Small intestine (tissue), 7 donors: ENCODE measurements at regions not wholly inside any gene's neighbourhood (a gene's known extent, or its start where the extent isn't known, plus 50 kb on each side); places are given as distances from the start of the nearest gene placed in this dataset.

Source experiments
- DNase-seq, 2 donors: peaks; one replicate each; pipeline versions ENCODE4 v3.0.0 to v3.0.0-alpha.2; 2013
- FAIRE-seq: peaks from 2 replicates; lab custom pipeline; 2012; peaks lifted over from hg19 to GRCh38; lab: Jason Lieb, UNC
- H3K27ac ChIP-seq, 3 donors: one replicate each; pipeline ENCODE4 v1.5.1; 2013; ENCODE audit warnings: low read length in 2 of 3, mild to moderate bottlenecking in 2 of 3, control low read depth in 1 of 3, inconsistent platforms in 1 of 3, low read depth in 1 of 3, moderate library complexity in 1 of 3
- H3K27me3 ChIP-seq, 3 donors: one replicate each; pipeline ENCODE4 v1.6.1; 2013; ENCODE audit warnings: low read length in 3 of 3, inconsistent platforms in 1 of 3; ENCODE audit not compliant: control insufficient read depth in 3 of 3, insufficient read depth in 3 of 3
- H3K36me3 ChIP-seq, 3 donors: one replicate each; pipeline ENCODE4 v1.6.1; 2013; ENCODE audit warnings: low read length in 3 of 3, inconsistent platforms in 1 of 3, low read depth in 1 of 3, mild to moderate bottlenecking in 1 of 3, moderate library complexity in 1 of 3; ENCODE audit not compliant: control insufficient read depth in 3 of 3, insufficient read depth in 2 of 3
- H3K4me1 ChIP-seq, 3 donors: one replicate each; pipeline ENCODE4 v1.6.1; 2013; ENCODE audit warnings: low read length in 2 of 3, inconsistent platforms in 1 of 3, low read depth in 1 of 3, mild to moderate bottlenecking in 1 of 3, moderate library complexity in 1 of 3; ENCODE audit not compliant: control insufficient read depth in 3 of 3, insufficient read depth in 2 of 3
- H3K4me3 ChIP-seq, 3 donors: one replicate each; pipeline ENCODE4 v1.5.1; 2013; ENCODE audit warnings: low read length in 3 of 3, control low read depth in 1 of 3, inconsistent platforms in 1 of 3, low read depth in 1 of 3, mild to moderate bottlenecking in 1 of 3, moderate library complexity in 1 of 3
- H3K9me3 ChIP-seq, 2 donors: one replicate each; pipeline ENCODE4 v1.6.1; 2013; ENCODE audit warnings: low read depth in 1 of 2, low read length in 1 of 2; ENCODE audit not compliant: control insufficient read depth in 2 of 2, insufficient read depth in 1 of 2
- WGBS, 3 donors: extraction: QIAGEN DNeasy Blood & Tissue Kit; methylation state at CpG; one replicate each; pipeline ENCODE4 v1.1.7; 2013; 5-methylcytosine and 5-hydroxymethylcytosine counted together
- donor health status: healthy with polysubstance abuse.
- donor health status: control.
- donor health status: control.
- donor health status: Bipolar disorder and iron deficiency.
- donor health status: healthy.

DNA sequence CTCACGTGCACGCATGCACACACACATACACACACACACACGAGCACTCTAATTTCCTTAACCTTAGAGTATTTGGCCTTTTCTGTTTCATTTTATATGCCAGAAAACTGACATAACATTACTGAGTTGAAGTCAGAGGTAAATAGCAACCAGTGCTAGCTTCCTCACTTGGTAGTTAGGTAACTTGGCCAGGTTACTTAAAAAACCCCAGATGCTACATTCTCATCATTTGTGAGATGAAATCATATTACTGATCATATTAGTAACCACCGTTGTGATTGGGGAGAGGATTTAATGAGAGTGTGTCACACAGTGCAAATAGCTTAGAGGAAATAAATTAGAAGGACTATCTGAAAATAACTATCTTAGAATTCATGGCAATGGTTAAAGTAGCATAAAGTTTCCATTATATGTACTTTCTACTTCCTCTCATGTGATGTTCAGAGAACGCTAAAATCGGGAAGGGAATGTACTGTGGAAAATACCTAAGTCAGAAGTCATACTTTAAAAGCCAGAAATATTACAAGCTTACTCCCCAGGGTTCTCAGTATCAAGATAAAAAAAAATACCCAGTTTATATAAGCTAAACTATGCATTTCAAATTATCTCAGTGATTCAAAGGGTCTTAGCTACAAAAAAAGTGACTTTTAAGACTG, 120.5 kb downstream of the TUSC1 start:
- Histone ChIP-seq H3K27ac (no peak overlapping the region), H3K27me3 (no peaks in the 10 kb centered on the region), H3K4me1 (no peaks in the 10 kb centered on the region), H3K36me3 (no peaks in the 10 kb centered on the region), H3K9me3 (no peaks in the 10 kb centered on the region), H3K4me3 (no peak overlapping the region)
- no peak for DNase-seq
- no peak for FAIRE-seq
- 69 to 72% (median 69%) methylated on average over 6 of the region's 6 CpGs for WGBS, 3 donors

DNA sequence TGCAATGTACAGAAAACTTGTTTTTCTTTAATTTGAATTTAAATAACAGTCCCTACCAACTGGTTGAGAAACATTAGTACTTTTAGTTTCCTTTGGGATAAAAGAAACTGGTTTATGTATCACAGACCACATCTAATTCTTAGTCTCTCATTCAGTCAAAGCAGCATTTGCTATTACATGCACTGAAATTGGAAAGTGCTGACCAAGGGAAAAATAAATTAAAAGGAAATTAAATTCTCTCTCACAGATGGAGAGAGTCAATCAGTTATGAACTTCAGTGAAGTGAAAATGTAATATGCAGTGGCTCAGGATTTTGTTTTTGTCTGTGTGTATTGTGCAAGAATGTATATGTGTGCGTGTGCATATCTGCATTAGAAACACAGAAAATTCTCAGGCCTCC, 121.7 kb downstream of the TUSC1 start:
- WGBS, 3 donors: 74 to 84% (median 84%) methylated on average over 1 of the region's 1 CpG
- FAIRE-seq (no peak), DNase-seq (no peak)
- no peaks in the 10 kb centered on the region for H3K36me3 ChIP-seq
- H3K4me3 ChIP-seq: no peak overlapping the region
- H3K27ac ChIP-seq: no peak overlapping the region
- H3K4me1 ChIP-seq: no peaks in the 10 kb centered on the region
- H3K9me3 ChIP-seq: no peaks in the 10 kb centered on the region
- H3K27me3 ChIP-seq: no peaks in the 10 kb centered on the region

DNA sequence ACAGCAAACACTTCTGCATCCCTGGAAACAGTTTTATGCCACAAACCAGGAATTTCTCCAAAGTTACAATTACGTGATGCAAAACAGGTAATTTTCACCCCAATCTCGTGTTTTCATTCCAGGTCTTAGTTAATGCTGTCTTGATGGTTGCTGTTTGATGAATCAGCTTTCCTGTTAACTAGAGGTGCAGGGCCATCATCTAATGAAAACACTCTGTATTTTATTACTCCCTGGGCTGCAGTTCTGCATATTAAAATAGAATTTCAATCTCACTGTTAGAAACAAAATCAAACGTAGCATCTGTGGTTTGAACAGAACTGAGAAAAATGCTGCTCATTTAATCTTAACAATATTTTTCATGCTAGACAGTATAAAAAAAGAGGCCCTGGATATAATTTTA, 129.4 kb downstream of the TUSC1 start:
- Histone ChIP-seq H3K36me3 (no peaks in the 10 kb centered on the region), H3K4me3 (no peak overlapping the region), H3K4me1 (no peaks in the 10 kb centered on the region), H3K9me3 (no peaks in the 10 kb centered on the region), H3K27ac (no peak overlapping the region), H3K27me3 (no peaks in the 10 kb centered on the region)
- FAIRE-seq: no peak
- no peak for DNase-seq
- 71 to 87% (median 73%) methylated on average over 3 of the region's 3 CpGs for WGBS, 3 donors

DNA sequence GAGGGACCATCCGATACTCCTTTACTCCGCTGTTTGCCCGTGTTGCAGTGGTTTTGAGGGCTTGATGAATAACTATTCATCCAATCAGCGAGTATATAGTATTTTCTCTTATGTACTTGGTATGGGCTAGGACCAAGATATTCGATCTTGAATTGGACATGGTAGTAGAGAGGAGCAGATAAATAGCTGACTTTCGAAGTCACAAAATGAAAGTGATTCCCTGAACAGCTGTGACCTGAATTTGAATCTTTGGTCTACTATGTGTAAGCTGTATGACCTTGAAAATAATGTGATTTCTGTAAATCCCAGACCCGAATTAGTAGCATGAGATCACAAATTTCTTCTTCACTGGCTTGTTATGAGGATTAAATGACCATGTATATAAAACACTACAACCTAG, 134.4 kb downstream of the TUSC1 start:
- WGBS, 3 donors: 81 to 86% (median 82%) methylated on average over 7 of the region's 7 CpGs
- FAIRE-seq: no peak

DNA sequence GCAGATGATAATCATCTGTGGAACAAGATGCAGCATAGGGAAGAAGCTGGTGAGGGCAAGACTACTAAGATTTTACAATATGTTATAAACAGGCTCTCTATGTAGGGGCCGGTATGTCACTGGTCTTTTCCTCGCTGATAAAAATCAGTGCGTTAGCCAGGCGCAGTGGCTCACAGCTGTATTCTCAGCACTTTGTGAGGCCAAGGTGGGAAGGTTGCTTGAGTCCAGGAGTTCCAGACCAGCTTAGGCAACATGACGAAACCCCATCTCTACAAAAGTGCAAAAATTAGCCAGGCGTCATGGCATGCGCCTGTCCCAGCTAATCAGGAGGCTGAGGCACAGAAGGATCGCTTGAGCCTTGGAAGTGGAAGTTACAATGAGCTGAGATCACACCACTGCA, 135.9 kb downstream of the TUSC1 start:
- WGBS, 3 donors: 83 to 86% (median 83%) methylated on average over 8 of the region's 8 CpGs
- no peaks in the 10 kb centered on the region for H3K9me3 ChIP-seq
- no peak overlapping the region for H3K27ac ChIP-seq
- no peak for DNase-seq
- FAIRE-seq: no peak
- H3K4me3 ChIP-seq: no peak overlapping the region
- H3K4me1 ChIP-seq: no peaks in the 10 kb centered on the region
- no peaks in the 10 kb centered on the region for H3K36me3 ChIP-seq
- H3K27me3 ChIP-seq: no peaks in the 10 kb centered on the region

More for the DNA sequence above, 134.4 kb downstream of the TUSC1 start:
- no peak overlapping the region for H3K27ac ChIP-seq
- no peaks in the 10 kb centered on the region for H3K4me1 ChIP-seq
- H3K27me3 ChIP-seq: no peaks in the 10 kb centered on the region
- no peak overlapping the region for H3K4me3 ChIP-seq
- no peak for DNase-seq
- no peaks in the 10 kb centered on the region for H3K36me3 ChIP-seq
- H3K9me3 ChIP-seq: no peaks in the 10 kb centered on the region

DNA sequence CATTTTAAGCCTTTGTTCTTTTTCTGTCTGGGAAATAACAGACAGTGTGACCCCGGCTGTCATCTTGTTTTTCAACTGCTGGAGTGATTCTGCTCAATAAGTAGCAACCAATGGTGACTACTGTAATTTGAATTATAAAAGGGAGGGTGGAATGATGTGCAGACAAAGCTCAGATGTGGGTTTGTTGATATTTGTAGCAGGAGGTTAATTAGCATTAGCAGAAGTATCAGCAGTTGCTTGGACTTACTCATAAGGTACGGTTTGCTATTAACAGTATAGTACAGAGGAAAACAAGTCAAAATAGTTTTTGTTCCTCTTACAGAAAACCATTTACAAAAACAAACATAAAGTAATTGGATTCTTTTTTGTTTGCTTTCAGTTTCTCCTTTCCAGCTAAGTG, 140.4 kb downstream of the TUSC1 start:
- H3K4me1 ChIP-seq: no peaks in the 10 kb centered on the region
- no peak overlapping the region for H3K27ac ChIP-seq
- DNase-seq (no peak), FAIRE-seq (no peak)
- 31 to 51% (median 45%) methylated on average over 2 of the region's 2 CpGs for WGBS, 3 donors
- no peak overlapping the region for H3K4me3 ChIP-seq
- no peaks in the 10 kb centered on the region for H3K36me3 ChIP-seq
- no peaks in the 10 kb centered on the region for H3K27me3 ChIP-seq
- no peaks in the 10 kb centered on the region for H3K9me3 ChIP-seq

DNA sequence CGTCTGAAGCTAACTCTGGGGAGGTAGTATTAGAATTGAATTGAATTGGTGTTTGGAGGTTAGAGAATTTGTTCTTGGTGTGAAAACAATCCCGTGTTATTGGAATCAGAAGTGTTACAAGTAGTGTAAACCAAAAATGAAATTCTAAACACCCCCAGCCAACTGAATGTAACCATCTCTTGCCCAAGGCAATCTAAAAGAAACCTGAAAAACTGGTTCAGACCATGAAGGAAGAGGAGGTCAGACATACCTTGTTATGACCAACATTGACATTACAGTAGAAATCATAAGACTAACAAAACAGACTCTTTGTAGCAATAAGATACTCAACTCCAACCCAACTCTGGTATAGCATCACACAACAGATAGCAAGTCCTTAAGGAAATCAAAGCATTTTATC, 159.0 kb downstream of the TUSC1 start:
- no peak for FAIRE-seq
- no peak overlapping the region for H3K4me3 ChIP-seq
- WGBS, 3 donors: 70 to 81% (median 76%) methylated on average over 2 of the region's 2 CpGs
- no peak for DNase-seq
- H3K27ac ChIP-seq: no peak overlapping the region
- H3K36me3 ChIP-seq: no peaks in the 10 kb centered on the region
- no peaks in the 10 kb centered on the region for H3K9me3 ChIP-seq
- H3K4me1 ChIP-seq: no peaks in the 10 kb centered on the region
- H3K27me3 ChIP-seq: no peaks in the 10 kb centered on the region

DNA sequence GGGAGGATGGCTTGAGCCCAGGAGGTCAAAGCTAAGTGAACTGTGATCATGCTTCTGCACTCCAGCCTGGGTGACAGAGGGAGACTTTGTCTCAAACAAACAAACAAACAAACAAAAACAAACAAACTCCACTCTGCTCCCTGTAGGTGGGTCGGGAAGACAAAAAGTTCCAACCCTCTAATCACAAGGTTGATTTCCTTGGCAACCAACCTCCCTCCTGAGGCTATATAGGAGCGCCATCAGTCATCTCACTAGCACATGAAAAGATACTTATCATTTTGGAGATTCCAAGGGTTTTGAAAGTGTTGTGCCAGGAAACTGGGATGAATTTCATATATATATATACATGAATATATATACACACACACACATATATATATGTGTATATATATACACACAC, 160.5 kb downstream of the TUSC1 start:
- Histone ChIP-seq H3K4me1 (no peaks in the 10 kb centered on the region), H3K27ac (no peak overlapping the region), H3K36me3 (no peaks in the 10 kb centered on the region), H3K27me3 (no peaks in the 10 kb centered on the region), H3K9me3 (no peaks in the 10 kb centered on the region), H3K4me3 (no peak overlapping the region)
- 60 to 70% (median 68%) methylated on average over 2 of the region's 2 CpGs for WGBS, 3 donors
- DNase-seq (no peak), FAIRE-seq (no peak)

DNA sequence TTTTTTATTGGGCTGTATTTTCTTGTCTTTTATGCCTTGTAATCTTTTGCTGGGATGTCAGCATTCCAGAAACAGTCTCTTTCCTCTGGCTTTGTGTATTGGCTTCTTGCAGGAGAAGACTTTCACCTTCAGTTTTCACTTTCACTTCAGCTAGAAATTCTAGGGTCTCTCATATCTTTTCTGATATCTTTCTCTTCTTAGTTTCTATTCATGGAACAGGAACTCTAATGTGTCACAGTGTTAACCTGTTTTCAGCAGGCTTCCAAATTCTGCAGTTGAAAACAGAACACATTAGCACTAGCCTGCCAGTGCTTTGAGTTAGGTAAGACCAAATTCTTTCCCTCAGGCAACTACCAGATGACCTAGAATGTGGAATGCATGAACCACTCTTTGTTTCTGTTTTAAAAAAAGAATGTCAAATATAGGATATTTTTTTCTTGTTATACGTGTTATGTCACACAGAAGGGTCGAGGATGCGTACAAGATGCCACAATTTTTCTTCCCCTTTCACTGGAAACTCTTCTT, 164.7 kb downstream of the TUSC1 start:
- H3K9me3 ChIP-seq: no peaks in the 10 kb centered on the region
- H3K27ac ChIP-seq: no peak overlapping the region
- H3K4me1 ChIP-seq: no peaks in the 10 kb centered on the region
- 48 to 79% (median 49%) methylated on average over 3 of the region's 3 CpGs for WGBS, 3 donors
- H3K4me3 ChIP-seq: no peak overlapping the region
- FAIRE-seq (no peak), DNase-seq (no peak)
- no peaks in the 10 kb centered on the region for H3K27me3 ChIP-seq
- H3K36me3 ChIP-seq: no peaks in the 10 kb centered on the region
